ENCODE measurements at regions not wholly inside any gene's neighbourhood (a gene's known extent, or its start where the extent isn't known, plus 50 kb on each side); places are given as distances from the start of the nearest gene placed in this dataset.

- TF ChIP-seq CTCF (IDR thresholded peaks at IDR 0.05 in 8 of 11, conservative IDR thresholded peaks at IDR 0.05 in 3 of 11) (no peak), POLR2A (IDR thresholded peaks at IDR 0.05) (no peak)
Observed at GRCh38 chr7:391961-392524, 102.1 kb downstream of the FOXL3 start.
